ENCODE measurements at regions not wholly inside any gene's neighbourhood (a gene's known extent, or its start where the extent isn't known, plus 50 kb on each side); places are given as distances from the start of the nearest gene placed in this dataset.
A peak's percentile ranks its signal among the peaks of the same experiment; 100 is the strongest.

- DNase-seq (ENCODE audit: low read depth): no peak
Measured at GRCh38 chr22:48151641-48152040, 1389.2 kb downstream of the TBC1D22A start.

- no peak for DNase-seq (ENCODE audit: low read depth)
Measured at GRCh38 chr22:48147831-48148230, 1385.4 kb downstream of the TBC1D22A start.

GRCh38 chr22:48147404-48147803 lies 1385.0 kb downstream of the TBC1D22A start:
- DNase-seq (ENCODE audit: low read depth): no peak

- DNase-seq (ENCODE audit: low read depth): no peak
Measured at GRCh38 chr22:48146426-48146825, 1384.0 kb downstream of the TBC1D22A start.

- DNase-seq (ENCODE audit: low read depth): no peak
Measured at GRCh38 chr22:48145738-48146137, 1383.3 kb downstream of the TBC1D22A start.

- no peak for DNase-seq (ENCODE audit: low read depth)
Measured at GRCh38 chr22:48144318-48144717, 1381.9 kb downstream of the TBC1D22A start.

- no peak for DNase-seq (ENCODE audit: low read depth)
Measured at GRCh38 chr22:48143856-48144255, 1381.4 kb downstream of the TBC1D22A start.

GRCh38 chr22:48142388-48142787 lies 1379.9 kb downstream of the TBC1D22A start:
- no peak for DNase-seq (ENCODE audit: low read depth)

GRCh38 chr22:48141301-48141700 lies 1378.9 kb downstream of the TBC1D22A start:
- DNase-seq (ENCODE audit: low read depth): no peak

- DNase-seq (ENCODE audit: low read depth): no peak
Measured at GRCh38 chr22:48140261-48140813, 1377.9 kb downstream of the TBC1D22A start.

GRCh38 chr22:48139776-48140175 lies 1377.3 kb downstream of the TBC1D22A start:
- no peak for DNase-seq (ENCODE audit: low read depth)

GRCh38 chr22:48138855-48139254 lies 1376.4 kb downstream of the TBC1D22A start:
- no peak for DNase-seq (ENCODE audit: low read depth)

- DNase-seq (ENCODE audit: low read depth): no peak
Measured at GRCh38 chr22:48138427-48138826, 1376.0 kb downstream of the TBC1D22A start.

GRCh38 chr22:48137640-48138039 lies 1375.2 kb downstream of the TBC1D22A start:
- DNase-seq (ENCODE audit: low read depth): no peak

- no peak for DNase-seq (ENCODE audit: low read depth)
Measured at GRCh38 chr22:48135592-48135991, 1373.1 kb downstream of the TBC1D22A start.

- DNase-seq (ENCODE audit: low read depth): no peak
Measured at GRCh38 chr22:48125416-48125815, 1363.0 kb downstream of the TBC1D22A start.

GRCh38 chr22:48121984-48122383 lies 1359.5 kb downstream of the TBC1D22A start:
- no peak for DNase-seq (ENCODE audit: low read depth)

GRCh38 chr22:48118654-48119053 lies 1356.2 kb downstream of the TBC1D22A start:
- DNase-seq (ENCODE audit: low read depth): no peak

- DNase-seq (ENCODE audit: low read depth): no peak
Measured at GRCh38 chr22:48116871-48117270, 1354.4 kb downstream of the TBC1D22A start.

- DNase-seq (ENCODE audit: low read depth): peak; percentile 30
Measured at GRCh38 chr22:48112687-48113521, 1350.5 kb downstream of the TBC1D22A start.

GRCh38 chr22:48106715-48107259 lies 1344.3 kb downstream of the TBC1D22A start:
- no peak for DNase-seq (ENCODE audit: low read depth)

- no peak for DNase-seq (ENCODE audit: low read depth)
Measured at GRCh38 chr22:48106215-48106614, 1343.8 kb downstream of the TBC1D22A start.

- no peak for DNase-seq (ENCODE audit: low read depth)
Measured at GRCh38 chr22:48105259-48105658, 1342.8 kb downstream of the TBC1D22A start.
